ENCODE measurements at regions not wholly inside any gene's neighbourhood (a gene's known extent, or its start where the extent isn't known, plus 50 kb on each side); places are given as distances from the start of the nearest gene placed in this dataset.
"Not testable (repeated sequence)": the region's sequence is repeated elsewhere in the genome, so short reads cannot be mapped to it uniquely, and the experiment has no call there.

DNA sequence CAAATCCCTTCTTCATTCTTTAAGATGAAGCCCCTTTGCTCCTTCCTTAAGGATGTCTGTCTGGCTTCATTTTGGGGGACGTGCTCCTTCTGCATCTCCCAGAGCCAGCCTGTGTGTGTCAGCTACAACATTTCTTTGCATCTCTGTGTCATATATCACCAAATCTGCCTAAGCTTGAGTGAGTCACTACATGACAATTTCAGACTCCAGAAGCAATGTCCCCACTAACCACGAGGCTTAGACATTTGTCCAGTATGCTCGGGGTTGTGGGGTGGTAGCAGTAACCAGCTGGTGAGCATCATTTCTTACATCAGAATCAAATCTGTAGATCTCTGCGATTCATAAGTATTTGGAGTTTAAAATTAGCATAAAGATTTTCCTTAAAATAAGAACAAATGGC is 54.1 kb upstream of the USP14 start:
- not testable (repeated sequence) for H3K4me3 ChIP-seq (ENCODE audit: low read depth, low read length); DNase-seq (ENCODE audit: low read depth)

DNA sequence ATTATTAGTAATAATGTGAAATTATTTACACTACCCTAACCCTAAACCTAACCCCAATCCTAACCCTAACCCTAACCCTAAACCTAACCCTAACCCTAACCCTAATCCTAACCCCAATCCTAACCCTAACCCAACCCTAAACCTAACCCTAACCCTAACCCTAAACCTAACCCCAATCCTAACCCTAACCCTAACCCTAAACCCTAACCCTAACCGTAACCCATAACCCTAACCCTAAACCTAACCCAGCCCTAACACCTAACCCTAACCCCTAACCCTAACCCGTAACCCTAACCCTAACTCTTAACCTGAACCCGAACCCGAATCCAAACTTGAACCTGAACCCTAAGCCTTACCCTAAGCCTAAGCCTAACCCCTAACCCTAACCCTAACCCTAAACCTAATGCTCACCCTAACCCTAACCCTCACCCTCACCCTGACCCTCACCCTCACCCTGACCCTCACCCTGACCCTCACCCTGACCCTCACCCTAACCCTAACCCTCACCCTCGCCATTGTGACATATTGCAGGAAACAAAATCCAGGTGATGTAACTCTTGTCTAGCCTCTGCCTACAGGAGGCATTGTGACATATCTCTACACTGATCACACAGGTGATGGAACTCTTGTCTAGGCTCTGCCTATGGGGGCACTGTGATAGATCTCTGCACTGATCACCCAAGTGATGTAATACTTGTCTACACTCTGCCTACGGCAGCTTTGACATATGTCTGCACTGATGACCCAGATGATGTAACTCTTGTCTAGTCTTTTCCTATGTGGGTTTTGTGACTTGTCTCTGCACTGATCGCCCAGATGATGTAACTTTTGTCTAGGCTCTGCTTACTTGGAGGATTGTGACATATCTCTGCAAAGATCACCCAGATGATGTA is 53.0 kb upstream of the USP14 start:
- not testable (repeated sequence) for H3K4me3 ChIP-seq (ENCODE audit: low read depth, low read length); DNase-seq (ENCODE audit: low read depth)

DNA sequence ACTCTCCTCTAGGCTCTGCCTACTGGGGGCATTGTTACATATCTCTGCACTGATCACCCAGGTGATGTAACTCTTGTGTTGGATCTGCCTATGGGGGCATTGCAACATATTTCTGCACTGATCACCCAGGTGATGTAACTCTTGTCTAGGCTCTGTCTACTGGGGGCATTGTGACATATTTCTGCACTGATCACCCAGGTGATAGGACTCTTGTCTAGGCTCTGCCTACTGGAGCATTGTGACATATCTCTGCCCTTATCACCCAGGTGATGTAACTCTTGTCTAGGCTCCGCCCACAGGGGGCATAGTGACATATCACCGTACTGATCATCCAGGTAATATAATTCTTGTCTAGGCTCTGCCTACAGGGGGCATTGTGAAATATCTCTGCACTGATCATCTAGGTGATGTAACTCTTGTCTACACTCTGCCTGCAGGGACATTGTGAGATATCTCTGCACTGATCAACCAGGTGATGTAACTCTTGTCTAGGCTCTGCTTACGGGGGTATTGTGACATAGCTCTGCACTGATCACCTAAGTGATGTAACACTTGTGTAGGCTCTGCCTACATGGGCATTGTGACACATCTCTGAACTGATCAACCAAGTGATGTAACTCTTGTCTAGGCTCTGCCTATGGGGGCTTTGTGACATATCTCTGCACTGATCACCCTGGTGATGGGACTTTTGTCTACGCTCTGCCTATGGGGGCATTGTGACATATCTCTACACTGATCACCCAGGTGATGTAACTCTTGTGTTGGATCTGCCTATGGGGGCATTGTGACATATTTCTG is 52.1 kb upstream of the USP14 start:
- not testable (repeated sequence) for DNase-seq (ENCODE audit: low read depth); H3K4me3 ChIP-seq (ENCODE audit: low read depth, low read length)

DNA sequence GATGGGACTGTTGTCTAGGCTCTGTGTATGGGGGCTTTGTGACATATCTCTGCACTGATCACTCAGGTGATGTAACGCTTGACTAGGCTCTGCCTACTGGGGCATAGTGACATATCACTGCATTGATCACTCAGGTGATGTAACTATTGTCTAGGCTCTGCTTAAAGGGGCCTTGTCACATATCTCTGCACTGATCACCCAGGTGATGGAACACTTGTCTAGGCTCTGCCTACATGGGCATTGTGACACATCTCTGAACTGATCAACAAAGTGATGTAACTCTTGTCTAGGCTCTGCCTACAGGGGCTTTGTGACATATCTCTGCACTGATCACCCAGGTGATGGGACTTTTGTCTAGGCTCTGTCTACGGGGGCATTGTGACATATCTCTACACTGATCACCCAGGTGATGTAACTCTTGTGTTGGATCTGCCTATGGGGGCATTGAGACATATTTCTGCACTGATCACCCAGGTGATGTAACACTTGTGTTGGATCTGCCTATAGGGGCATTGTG is 51.4 kb upstream of the USP14 start:
- not testable (repeated sequence) for H3K4me3 ChIP-seq (ENCODE audit: low read depth, low read length); DNase-seq (ENCODE audit: low read depth)

DNA sequence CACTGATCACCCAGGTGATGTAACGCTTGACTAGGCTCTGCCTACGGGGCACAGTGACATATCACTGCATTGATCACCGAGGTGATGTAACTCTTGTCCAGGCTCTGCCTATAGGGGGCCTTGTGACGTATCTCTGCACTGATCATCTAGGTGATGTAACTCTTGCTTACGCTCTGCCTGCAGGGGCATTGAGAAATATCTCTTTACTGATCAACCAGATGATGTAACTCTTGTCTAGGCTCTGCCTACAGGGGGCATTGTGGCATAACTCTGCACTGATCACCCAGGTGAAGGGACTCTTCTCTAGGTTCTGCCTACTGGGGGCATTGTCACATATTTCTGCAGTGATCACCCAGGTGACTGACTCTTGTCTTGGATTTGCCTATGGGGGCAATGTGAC is 50.9 kb upstream of the USP14 start:
- DNase-seq (ENCODE audit: low read depth): not testable (repeated sequence)
- TF ChIP-seq, protein P1, sequence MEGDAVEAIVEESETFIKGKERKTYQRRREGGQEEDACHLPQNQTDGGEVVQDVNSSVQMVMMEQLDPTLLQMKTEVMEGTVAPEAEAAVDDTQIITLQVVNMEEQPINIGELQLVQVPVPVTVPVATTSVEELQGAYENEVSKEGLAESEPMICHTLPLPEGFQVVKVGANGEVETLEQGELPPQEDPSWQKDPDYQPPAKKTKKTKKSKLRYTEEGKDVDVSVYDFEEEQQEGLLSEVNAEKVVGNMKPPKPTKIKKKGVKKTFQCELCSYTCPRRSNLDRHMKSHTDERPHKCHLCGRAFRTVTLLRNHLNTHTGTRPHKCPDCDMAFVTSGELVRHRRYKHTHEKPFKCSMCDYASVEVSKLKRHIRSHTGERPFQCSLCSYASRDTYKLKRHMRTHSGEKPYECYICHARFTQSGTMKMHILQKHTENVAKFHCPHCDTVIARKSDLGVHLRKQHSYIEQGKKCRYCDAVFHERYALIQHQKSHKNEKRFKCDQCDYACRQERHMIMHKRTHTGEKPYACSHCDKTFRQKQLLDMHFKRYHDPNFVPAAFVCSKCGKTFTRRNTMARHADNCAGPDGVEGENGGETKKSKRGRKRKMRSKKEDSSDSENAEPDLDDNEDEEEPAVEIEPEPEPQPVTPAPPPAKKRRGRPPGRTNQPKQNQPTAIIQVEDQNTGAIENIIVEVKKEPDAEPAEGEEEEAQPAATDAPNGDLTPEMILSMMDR (IDR thresholded peaks at IDR 0.05; ENCODE audit: low read depth, low read length, missing control alignments): peak; percentile 17

DNA sequence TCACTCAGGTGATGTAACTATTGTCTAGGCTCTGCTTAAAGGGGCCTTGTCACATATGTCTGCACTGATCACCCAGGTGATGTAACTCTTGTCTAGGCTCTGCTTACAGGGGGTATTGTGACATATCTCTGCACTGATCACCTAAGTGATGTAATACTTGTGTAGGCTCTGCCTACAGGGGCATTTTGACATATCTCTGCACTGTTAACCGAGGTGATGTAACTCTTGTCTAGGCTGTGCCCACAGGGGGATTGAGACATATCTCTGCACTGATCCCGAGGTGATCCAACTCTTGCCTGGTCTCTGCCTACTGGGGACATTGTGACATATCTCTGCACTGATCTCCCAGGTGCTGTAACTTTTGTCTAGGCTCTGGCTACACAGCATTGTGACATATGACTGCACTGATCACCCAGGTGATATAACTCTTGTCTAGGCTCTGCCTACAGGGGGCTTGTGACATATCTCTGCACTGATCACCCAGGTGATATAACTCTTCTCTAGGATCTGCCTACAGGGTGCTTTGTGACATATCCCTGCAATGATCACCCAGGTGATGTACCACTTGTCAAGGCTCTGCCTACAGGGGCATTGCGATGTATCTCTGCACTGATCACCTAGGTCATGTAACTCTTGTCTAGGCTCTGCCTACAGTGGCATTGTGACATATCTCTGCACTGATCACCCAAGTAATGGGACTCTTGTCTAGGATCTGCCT is 50.3 kb upstream of the USP14 start:
- not testable (repeated sequence) for H3K4me3 ChIP-seq (ENCODE audit: low read depth, low read length); DNase-seq (ENCODE audit: low read depth)

More for the DNA sequence above, 50.9 kb upstream of the USP14 start:
- not testable (repeated sequence) for H3K4me3 ChIP-seq (ENCODE audit: low read depth, low read length)
